Activated CD8-positive, alpha-beta T cell treated with anti-CD3 and anti-CD28 coated beads, Interleukin-2, amount 10 ng/mL, durations not matched to agents 7 days and 5 days (primary cell): ENCODE measurements at regions not wholly inside any gene's neighbourhood (a gene's known extent, or its start where the extent isn't known, plus 50 kb on each side); places are given as distances from the start of the nearest gene placed in this dataset.

ENCODE experiments used
- ATAC-seq: fragments of 150-1000 bp; cut with Tn5 transposase; one replicate; pipeline ENCODE4 v1.10.0; 2021; ENCODE audit warnings: moderate library complexity
- CTCF ChIA-PET: fragments of 350-600 bp; sonication (Branson Sonifier 250); formaldehyde crosslinking; loops from one replicate; lab custom pipeline; 2021; ENCODE audit warnings: antibody characterized with exemption; lab: Charles Lee
- POLR2A ChIA-PET: fragments of 350-600 bp; sonication (Branson Sonifier 250); formaldehyde crosslinking; loops from one replicate; lab custom pipeline; 2021; ENCODE audit warnings: antibody characterized with exemption; lab: Charles Lee
- DNase-seq: peaks from one replicate; pipeline ENCODE4 v3.0.0-alpha.2; 2020
- H3K27ac Mint-ChIP-seq: one replicate; pipeline ENCODE4 v1.8.0; 2021; ENCODE audit warnings: mild to moderate bottlenecking, mixed read lengths
- H3K27me3 Mint-ChIP-seq: one replicate; pipeline ENCODE4 v1.8.0; 2021; ENCODE audit warnings: low read depth, mixed read lengths
- H3K36me3 Mint-ChIP-seq: one replicate; pipeline ENCODE4 v1.8.0; 2021; ENCODE audit warnings: low read depth, mixed read lengths
- H3K4me1 Mint-ChIP-seq: one replicate; pipeline ENCODE4 v1.8.0; 2021; ENCODE audit warnings: low read depth, mixed read lengths
- H3K4me3 Mint-ChIP-seq: one replicate; pipeline ENCODE4 v1.8.0; 2021; ENCODE audit warnings: mild to moderate bottlenecking, mixed read lengths
- H3K9me3 Mint-ChIP-seq: one replicate; pipeline ENCODE4 v1.8.0; 2022; ENCODE audit warnings: mixed read lengths; ENCODE audit not compliant: insufficient read depth

GRCh38 chr13:54953786-54954185, 1925.2 kb downstream of the OLFM4 start:
- Mint-ChIP-seq H3K4me3 (no peak overlapping the region), H3K36me3 (no peaks in the 10 kb centered on the region), H3K9me3 (peaks cover 4% of the 10 kb centered on the region), H3K4me1 (no peaks in the 10 kb centered on the region), H3K27ac (no peak overlapping the region), H3K27me3 (no peaks in the 10 kb centered on the region)
- ATAC-seq (no peak), DNase-seq (no peak)
- POLR2A ChIA-PET: no interaction called here
- CTCF ChIA-PET: no interaction called here

DNA sequence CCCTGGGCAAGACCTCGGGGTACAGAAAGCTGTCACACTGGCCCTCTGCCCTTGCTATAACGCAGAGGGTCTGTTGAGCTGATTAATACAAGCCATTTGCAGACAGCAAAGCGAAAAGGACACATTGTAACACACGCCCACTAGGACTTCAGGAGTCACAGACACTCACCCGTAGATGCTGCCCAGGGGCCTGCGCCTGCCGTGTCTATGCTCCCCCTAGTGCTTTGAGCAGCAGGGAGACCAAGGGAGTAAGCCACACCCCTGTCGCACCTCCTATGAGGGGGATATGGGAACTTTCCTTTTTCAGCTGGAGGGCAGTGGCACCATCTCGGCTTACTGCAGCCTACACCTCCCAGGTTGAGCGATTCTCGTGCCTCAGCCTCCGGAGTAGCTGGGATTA, 1930.2 kb downstream of the OLFM4 start:
- Mint-ChIP-seq H3K27me3 (no peaks in the 10 kb centered on the region), H3K4me1 (no peaks in the 10 kb centered on the region), H3K27ac (no peak overlapping the region), H3K4me3 (no peak overlapping the region), H3K36me3 (no peaks in the 10 kb centered on the region), H3K9me3 (peaks cover 9% of the 10 kb centered on the region)
- ATAC-seq (no peak), DNase-seq (no peak)
- ChIA-PET CTCF (no interaction called here), POLR2A (no interaction called here)

DNA sequence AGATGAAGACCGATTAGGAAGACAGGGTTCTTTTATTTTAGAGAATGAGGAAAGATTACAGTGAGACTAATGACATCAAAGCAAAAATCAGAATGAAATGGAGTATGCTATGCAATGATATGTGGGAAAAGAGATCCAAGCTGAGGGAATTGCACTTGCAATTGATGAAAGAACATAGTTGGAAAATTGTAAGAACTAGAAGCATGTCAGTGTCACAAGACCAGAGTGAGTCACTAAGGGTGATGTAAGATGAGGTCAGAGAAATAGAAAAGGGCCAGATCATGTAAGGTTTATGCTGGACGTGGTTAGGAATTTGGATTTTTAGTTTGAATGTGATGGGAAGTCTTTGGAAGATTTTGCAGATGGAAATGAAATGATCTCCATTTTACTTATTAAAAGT, 1937.3 kb downstream of the OLFM4 start:
- peaks cover 9% of the 10 kb centered on the region for H3K9me3 Mint-ChIP-seq
- no peaks in the 10 kb centered on the region for H3K27me3 Mint-ChIP-seq
- no peaks in the 10 kb centered on the region for H3K36me3 Mint-ChIP-seq
- no peak overlapping the region for H3K4me3 Mint-ChIP-seq
- ChIA-PET POLR2A (no interaction called here), CTCF (no interaction called here)
- ATAC-seq (no peak), DNase-seq (no peak)
- H3K4me1 Mint-ChIP-seq: no peaks in the 10 kb centered on the region
- no peak overlapping the region for H3K27ac Mint-ChIP-seq

GRCh38 chr13:54972838-54973237, 1944.2 kb downstream of the OLFM4 start:
- no peak overlapping the region for H3K27ac Mint-ChIP-seq
- H3K36me3 Mint-ChIP-seq: no peaks in the 10 kb centered on the region
- H3K9me3 Mint-ChIP-seq: peaks cover 11% of the 10 kb centered on the region
- no peak for DNase-seq
- no peaks in the 10 kb centered on the region for H3K27me3 Mint-ChIP-seq
- no peaks in the 10 kb centered on the region for H3K4me1 Mint-ChIP-seq
- ChIA-PET CTCF (no interaction called here), POLR2A (no interaction called here)
- H3K4me3 Mint-ChIP-seq: no peak overlapping the region
- no peak for ATAC-seq

DNA sequence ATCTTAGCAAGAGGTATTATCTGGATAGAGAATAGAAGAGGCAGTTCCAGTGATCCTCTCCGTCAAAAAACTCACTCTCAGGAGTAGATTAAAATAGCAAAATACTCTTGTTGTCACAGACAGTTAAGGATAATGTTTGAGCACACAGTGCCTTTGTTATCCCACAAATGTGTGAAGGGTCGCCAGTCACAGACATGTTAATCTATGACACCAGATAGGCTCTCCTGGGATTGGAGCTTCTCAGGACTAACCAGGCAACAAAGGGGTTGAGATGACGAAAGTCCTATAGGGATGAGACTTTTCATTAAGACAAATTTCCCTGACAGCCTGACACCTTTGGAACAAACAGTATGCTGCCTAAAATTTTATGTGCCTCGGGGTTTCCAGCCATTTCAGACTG, 1947.1 kb downstream of the OLFM4 start:
- ATAC-seq: no peak
- Mint-ChIP-seq H3K9me3 (peaks cover 7% of the 10 kb centered on the region), H3K4me3 (no peak overlapping the region), H3K36me3 (no peaks in the 10 kb centered on the region), H3K27me3 (no peaks in the 10 kb centered on the region), H3K27ac (no peak overlapping the region), H3K4me1 (peaks cover 3% of the 10 kb centered on the region)
- ChIA-PET POLR2A (no interaction called here), CTCF (no interaction called here)
- DNase-seq: no peak

- Mint-ChIP-seq H3K27me3 (no peaks in the 10 kb centered on the region), H3K4me3 (no peak overlapping the region), H3K9me3 (peaks cover 12% of the 10 kb centered on the region), H3K36me3 (no peaks in the 10 kb centered on the region), H3K4me1 (peaks cover 3% of the 10 kb centered on the region), H3K27ac (no peak overlapping the region)
- ATAC-seq (no peak), DNase-seq (no peak)
- ChIA-PET POLR2A (no interaction called here), CTCF (no interaction called here)
These were observed 1952.0 kb downstream of the OLFM4 start for GRCh38 chr13:54980651-54981050.

DNA sequence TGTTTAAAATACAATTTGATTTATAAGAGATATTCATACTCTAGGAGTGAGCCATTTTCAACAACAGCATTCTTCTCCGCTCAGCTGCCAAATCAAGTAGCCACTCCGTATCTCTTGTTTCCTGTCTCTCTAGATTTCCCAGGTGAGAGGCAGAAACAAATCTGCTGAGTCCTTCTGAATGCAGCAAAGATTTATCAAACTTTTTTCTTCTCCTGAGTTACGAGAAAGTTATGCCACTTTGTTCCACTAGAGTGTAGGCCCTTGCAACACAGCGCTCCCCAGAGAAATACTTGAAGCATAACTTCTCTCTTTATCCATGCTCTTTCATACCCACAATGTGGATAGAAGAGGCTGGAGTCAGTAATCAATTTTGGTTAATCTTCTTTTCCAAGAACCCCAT, 1960.8 kb downstream of the OLFM4 start:
- Mint-ChIP-seq H3K4me3 (no peak overlapping the region), H3K27me3 (no peaks in the 10 kb centered on the region), H3K36me3 (no peaks in the 10 kb centered on the region), H3K4me1 (no peaks in the 10 kb centered on the region), H3K9me3 (peaks cover 22% of the 10 kb centered on the region), H3K27ac (no peak overlapping the region)
- DNase-seq: no peak
- ChIA-PET POLR2A (no interaction called here), CTCF (no interaction called here)
- no peak for ATAC-seq

- no peaks in the 10 kb centered on the region for H3K27me3 Mint-ChIP-seq
- peaks cover 27% of the 10 kb centered on the region for H3K9me3 Mint-ChIP-seq
- ChIA-PET CTCF (interaction anchor here (0.7 kb wide), 1 partner anchor 41 kb away, joined by 3 read pairs; no protein-coding TSS in a partner anchor), POLR2A (no interaction called here)
- no peaks in the 10 kb centered on the region for H3K4me1 Mint-ChIP-seq
- no peak overlapping the region for H3K4me3 Mint-ChIP-seq
- H3K27ac Mint-ChIP-seq: no peak overlapping the region
- ATAC-seq: no peak
- DNase-seq: no peak
- no peaks in the 10 kb centered on the region for H3K36me3 Mint-ChIP-seq
These were observed 1970.8 kb downstream of the OLFM4 start for GRCh38 chr13:54999399-54999907.

- H3K36me3 Mint-ChIP-seq: no peaks in the 10 kb centered on the region
- no peak overlapping the region for H3K27ac Mint-ChIP-seq
- no peak overlapping the region for H3K4me3 Mint-ChIP-seq
- H3K9me3 Mint-ChIP-seq: peaks cover 25% of the 10 kb centered on the region
- H3K4me1 Mint-ChIP-seq: no peaks in the 10 kb centered on the region
- DNase-seq (no peak), ATAC-seq (no peak)
- ChIA-PET POLR2A (no interaction called here), CTCF (no interaction called here)
- H3K27me3 Mint-ChIP-seq: no peaks in the 10 kb centered on the region
These were observed 1971.4 kb downstream of the OLFM4 start for GRCh38 chr13:55000043-55000442.

DNA sequence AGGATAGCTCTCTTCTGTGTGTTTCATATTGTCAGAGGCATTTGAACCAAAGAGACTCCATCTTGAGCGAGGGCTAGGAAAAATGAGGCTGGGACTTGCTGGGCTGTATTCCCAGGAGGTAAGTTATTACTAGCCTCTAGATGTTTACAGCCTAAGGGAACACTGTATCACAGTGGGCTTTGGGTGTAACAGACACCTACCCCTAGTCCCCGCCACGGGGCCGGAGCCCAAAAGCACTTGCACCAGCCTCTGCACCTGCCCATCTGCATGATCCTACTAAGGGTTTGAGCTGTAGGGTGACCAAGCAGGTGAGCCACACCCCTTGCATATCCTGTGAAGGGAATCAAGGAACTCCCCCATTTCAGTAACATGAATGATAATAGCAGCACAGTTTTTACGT, 1972.2 kb downstream of the OLFM4 start:
- no peaks in the 10 kb centered on the region for H3K4me1 Mint-ChIP-seq
- no peak for DNase-seq
- POLR2A ChIA-PET: no interaction called here
- no peak overlapping the region for H3K4me3 Mint-ChIP-seq
- no peak overlapping the region for H3K27ac Mint-ChIP-seq
- no peaks in the 10 kb centered on the region for H3K36me3 Mint-ChIP-seq
- CTCF ChIA-PET: no interaction called here
- no peak for ATAC-seq
- no peaks in the 10 kb centered on the region for H3K27me3 Mint-ChIP-seq
- peaks cover 22% of the 10 kb centered on the region for H3K9me3 Mint-ChIP-seq

- Mint-ChIP-seq H3K9me3 (peaks cover 27% of the 10 kb centered on the region), H3K4me1 (no peaks in the 10 kb centered on the region), H3K4me3 (no peak overlapping the region), H3K27me3 (no peaks in the 10 kb centered on the region), H3K27ac (no peak overlapping the region), H3K36me3 (no peaks in the 10 kb centered on the region)
- CTCF ChIA-PET: no interaction called here
- ATAC-seq (no peak), DNase-seq (no peak)
- POLR2A ChIA-PET: no interaction called here
These were observed 1973.3 kb downstream of the OLFM4 start for GRCh38 chr13:55001881-55002280.

DNA sequence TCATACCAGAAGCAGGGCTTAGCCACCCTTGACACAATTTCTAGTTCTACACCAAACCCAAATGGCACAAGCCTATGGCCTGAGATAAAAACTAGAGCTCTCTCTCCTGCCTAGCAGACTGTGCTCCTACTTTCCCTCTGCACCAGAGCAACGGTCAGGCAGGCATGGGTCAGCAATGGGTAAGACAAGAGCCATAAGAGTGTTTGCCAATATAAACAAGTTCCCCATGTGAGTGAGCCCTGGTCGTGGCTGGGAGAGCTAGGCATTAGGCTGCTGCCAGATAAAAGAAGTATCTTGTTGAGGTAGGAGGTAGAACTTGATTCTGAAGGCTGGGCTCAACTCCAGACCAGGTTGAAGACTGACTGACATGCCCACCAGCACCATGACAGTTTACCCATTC, 1979.1 kb downstream of the OLFM4 start:
- Mint-ChIP-seq H3K9me3 (peaks cover 6% of the 10 kb centered on the region), H3K4me1 (no peaks in the 10 kb centered on the region), H3K4me3 (no peak overlapping the region), H3K27me3 (no peaks in the 10 kb centered on the region), H3K36me3 (no peaks in the 10 kb centered on the region), H3K27ac (no peak overlapping the region)
- ATAC-seq: no peak
- no peak for DNase-seq
- ChIA-PET POLR2A (no interaction called here), CTCF (no interaction called here)

- Mint-ChIP-seq H3K27me3 (no peaks in the 10 kb centered on the region), H3K4me3 (no peak overlapping the region), H3K27ac (no peak overlapping the region), H3K36me3 (no peaks in the 10 kb centered on the region), H3K4me1 (no peaks in the 10 kb centered on the region), H3K9me3 (peaks cover 19% of the 10 kb centered on the region)
- CTCF ChIA-PET: no interaction called here
- POLR2A ChIA-PET: no interaction called here
- DNase-seq: no peak
- no peak for ATAC-seq
These were observed 1984.4 kb downstream of the OLFM4 start for GRCh38 chr13:55013051-55013450.
